Activated CD8-positive, alpha-beta T cell treated with anti-CD3 and anti-CD28 coated beads for 36 hours (primary cell): ENCODE measurements at regions not wholly inside any gene's neighbourhood (a gene's known extent, or its start where the extent isn't known, plus 50 kb on each side); places are given as distances from the start of the nearest gene placed in this dataset.

Source experiments
- ATAC-seq: fragments of 200-7000 bp; cut with Tn5 transposase; one replicate; pipeline ENCODE4 v1.10.0; 2021; ENCODE audit warnings: mild to moderate bottlenecking, moderate library complexity
- CTCF ChIA-PET: fragments of 350-600 bp; sonication (Branson Sonifier 250); formaldehyde crosslinking; loops from one replicate; lab custom pipeline; 2021; ENCODE audit warnings: antibody characterized with exemption; lab: Charles Lee
- POLR2A ChIA-PET: fragments of 350-600 bp; sonication (Branson Sonifier 250); formaldehyde crosslinking; loops from one replicate; lab custom pipeline; 2021; ENCODE audit warnings: antibody characterized with exemption; lab: Charles Lee
- DNase-seq: peaks from one replicate; pipeline ENCODE4 v3.0.0-alpha.2; 2020
- H3K27ac Mint-ChIP-seq: one replicate; pipeline ENCODE4 v1.8.0; 2021; ENCODE audit warnings: mild to moderate bottlenecking, mixed read lengths
- H3K27me3 Mint-ChIP-seq: one replicate; pipeline ENCODE4 v1.8.0; 2021; ENCODE audit warnings: mixed read lengths
- H3K36me3 Mint-ChIP-seq: one replicate; pipeline ENCODE4 v1.8.0; 2021; ENCODE audit warnings: low read depth, mixed read lengths
- H3K4me1 Mint-ChIP-seq: one replicate; pipeline ENCODE4 v1.8.0; 2021; ENCODE audit warnings: low read depth, mixed read lengths
- H3K4me3 Mint-ChIP-seq: one replicate; pipeline ENCODE4 v1.8.0; 2021; ENCODE audit warnings: mild to moderate bottlenecking, moderate library complexity, mixed read lengths
- H3K9me3 Mint-ChIP-seq: one replicate; pipeline ENCODE4 v1.8.0; 2021; ENCODE audit warnings: mixed read lengths
- CTCF ChIP-seq: fragments of 200-600 bp; IDR thresholded peaks from one replicate; pipeline ENCODE4 v1.8.0; 2022; ENCODE audit warnings: antibody characterized with exemption, mild to moderate bottlenecking
- intact Hi-C: fragments of 100-400 bp; cut with micrococcal nuclease; formaldehyde crosslinking; loops from one replicate; pipeline ENCODE4 v1.10.0; 2022

DNA sequence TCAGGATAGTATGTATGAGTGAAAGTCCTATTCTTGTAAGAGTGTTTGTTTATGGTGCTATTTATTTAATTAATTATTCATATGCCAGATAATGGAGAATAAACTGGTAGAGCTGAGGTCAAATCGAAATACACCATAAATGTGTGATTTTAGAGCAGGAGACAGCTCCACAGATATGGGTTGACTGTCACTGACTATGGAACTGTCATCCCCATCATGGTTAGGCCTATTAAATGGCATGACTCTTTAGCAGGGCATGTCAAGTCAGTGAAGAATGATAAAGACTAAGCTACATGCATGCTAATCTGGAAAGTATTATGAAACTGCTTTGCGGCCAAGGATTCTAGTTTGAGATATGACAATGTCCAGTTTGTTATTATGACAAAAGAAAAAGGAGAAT is 658.6 kb downstream of the ISL1 start:
- intact Hi-C loops: no loop called here
- POLR2A ChIA-PET: no interaction called here
- no peaks in the 10 kb centered on the region for H3K36me3 Mint-ChIP-seq
- no peaks in the 10 kb centered on the region for H3K27me3 Mint-ChIP-seq
- no peaks in the 10 kb centered on the region for H3K4me1 Mint-ChIP-seq
- H3K4me3 Mint-ChIP-seq: no peak overlapping the region
- ATAC-seq: no peak
- CTCF ChIA-PET: no interaction called here
- no peak overlapping the region for H3K27ac Mint-ChIP-seq
- no peak for DNase-seq
- no peak for TF ChIP-seq CTCF
- H3K9me3 Mint-ChIP-seq: no peaks in the 10 kb centered on the region

DNA sequence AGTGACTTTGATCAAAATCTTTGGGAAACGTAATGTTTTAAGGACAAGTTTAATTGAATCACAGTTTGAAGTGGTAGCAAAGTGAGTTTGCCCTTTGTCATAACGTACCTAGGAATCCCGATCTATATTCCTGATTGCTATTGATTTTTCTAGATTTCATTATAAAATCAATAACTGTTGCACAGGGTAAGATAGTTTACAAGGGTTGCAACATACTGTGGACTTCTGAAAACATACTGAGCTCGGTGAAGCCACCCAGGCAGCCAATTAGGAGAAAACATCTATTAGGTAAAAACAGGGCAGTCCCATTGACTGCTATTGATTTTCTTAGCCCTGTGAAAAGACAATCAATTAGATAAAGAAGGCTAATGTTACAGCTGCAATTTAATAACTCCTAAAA is 659.9 kb downstream of the ISL1 start:
- no peaks in the 10 kb centered on the region for H3K36me3 Mint-ChIP-seq
- TF ChIP-seq CTCF: no peak
- ChIA-PET CTCF (no interaction called here), POLR2A (no interaction called here)
- H3K27ac Mint-ChIP-seq: no peak overlapping the region
- peaks cover 2% of the 10 kb centered on the region for H3K9me3 Mint-ChIP-seq
- ATAC-seq (no peak), DNase-seq (no peak)
- H3K4me1 Mint-ChIP-seq: no peaks in the 10 kb centered on the region
- no peaks in the 10 kb centered on the region for H3K27me3 Mint-ChIP-seq
- intact Hi-C loops: no loop called here
- H3K4me3 Mint-ChIP-seq: no peak overlapping the region

DNA sequence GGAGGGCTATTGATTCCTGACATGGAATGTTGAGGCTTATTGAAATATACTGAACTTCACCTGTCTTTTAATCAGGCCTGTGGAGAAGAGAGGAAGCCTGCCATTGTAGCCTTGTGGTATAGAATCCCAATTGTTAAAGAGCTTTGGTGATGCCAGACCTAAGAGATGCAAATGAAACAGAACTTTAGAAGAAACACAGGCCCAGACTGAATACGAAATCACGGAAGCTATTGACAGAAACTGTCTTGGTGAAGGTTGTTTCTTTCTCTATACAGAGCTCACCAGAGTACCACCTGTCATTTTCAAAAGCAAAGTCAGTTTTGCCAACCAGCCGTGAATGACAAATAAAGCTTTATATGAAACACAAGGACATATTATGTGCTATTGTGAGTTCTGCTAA is 660.3 kb downstream of the ISL1 start:
- Mint-ChIP-seq H3K4me1 (no peaks in the 10 kb centered on the region), H3K4me3 (no peak overlapping the region), H3K27me3 (no peaks in the 10 kb centered on the region), H3K36me3 (no peaks in the 10 kb centered on the region), H3K27ac (no peak overlapping the region), H3K9me3 (peaks cover 2% of the 10 kb centered on the region)
- TF ChIP-seq CTCF: no peak
- DNase-seq: no peak
- POLR2A ChIA-PET: no interaction called here
- intact Hi-C loops: no loop called here
- no peak for ATAC-seq
- CTCF ChIA-PET: no interaction called here

DNA sequence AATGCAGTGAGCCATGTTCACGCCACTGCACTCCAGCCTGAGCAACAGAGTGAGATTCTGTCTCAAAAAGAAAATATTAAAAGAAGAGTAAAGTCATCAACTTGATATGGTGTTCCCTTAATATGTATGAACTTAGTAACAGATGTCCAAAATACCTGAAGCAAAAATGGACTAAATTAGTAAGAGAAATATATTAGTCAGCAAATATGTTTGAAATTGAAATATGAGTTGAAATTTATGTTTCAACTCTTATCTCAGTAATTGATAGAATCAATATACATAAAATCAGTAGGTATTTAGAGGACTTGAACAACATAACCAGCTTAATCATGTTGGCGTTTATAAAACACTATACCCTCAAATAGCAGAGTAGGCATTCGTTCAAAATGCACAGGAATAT is 668.5 kb downstream of the ISL1 start:
- intact Hi-C loops: no loop called here
- POLR2A ChIA-PET: no interaction called here
- no peak overlapping the region for H3K4me3 Mint-ChIP-seq
- no peaks in the 10 kb centered on the region for H3K36me3 Mint-ChIP-seq
- no peaks in the 10 kb centered on the region for H3K4me1 Mint-ChIP-seq
- DNase-seq (no peak), ATAC-seq (no peak)
- peaks cover 2% of the 10 kb centered on the region for H3K9me3 Mint-ChIP-seq
- CTCF ChIA-PET: no interaction called here
- no peak overlapping the region for H3K27ac Mint-ChIP-seq
- H3K27me3 Mint-ChIP-seq: no peaks in the 10 kb centered on the region
- TF ChIP-seq CTCF: no peak

DNA sequence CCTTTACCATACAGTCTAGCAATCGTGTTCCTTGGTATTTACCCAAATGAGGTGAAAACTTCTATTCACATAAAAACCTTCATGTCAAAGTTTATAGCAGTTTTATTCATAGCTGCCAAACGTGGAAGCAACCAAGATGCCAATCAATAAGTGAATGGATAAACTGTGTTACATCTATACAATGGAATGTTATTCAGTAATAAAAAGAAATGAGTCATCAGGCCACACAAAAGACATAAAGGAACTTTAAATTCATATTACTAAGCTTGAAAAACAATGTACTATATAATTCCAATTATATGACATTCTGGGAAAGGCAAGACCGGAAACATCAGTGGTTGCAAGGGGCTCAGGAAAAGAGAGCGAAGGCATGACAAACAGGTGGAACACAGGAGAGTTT is 679.9 kb downstream of the ISL1 start:
- ATAC-seq: no peak
- no peak for TF ChIP-seq CTCF
- H3K4me3 Mint-ChIP-seq: no peak overlapping the region
- H3K27me3 Mint-ChIP-seq: no peaks in the 10 kb centered on the region
- H3K9me3 Mint-ChIP-seq: peaks cover 3% of the 10 kb centered on the region
- no peaks in the 10 kb centered on the region for H3K36me3 Mint-ChIP-seq
- H3K4me1 Mint-ChIP-seq: no peaks in the 10 kb centered on the region
- intact Hi-C loops: no loop called here
- POLR2A ChIA-PET: no interaction called here
- DNase-seq: no peak
- no peak overlapping the region for H3K27ac Mint-ChIP-seq
- CTCF ChIA-PET: no interaction called here
